ENCODE measurements at regions not wholly inside any gene's neighbourhood (a gene's known extent, or its start where the extent isn't known, plus 50 kb on each side); places are given as distances from the start of the nearest gene placed in this dataset.

- DNase-seq, result peak; percentile 22
Observed at GRCh38 chr3:23079976-23080375, 123.2 kb upstream of the UBE2E2 start.

- DNase-seq, result no peak
Observed at GRCh38 chr3:23083701-23084100, 119.4 kb upstream of the UBE2E2 start.

- DNase-seq, result no peak
Observed at GRCh38 chr3:23084367-23084766, 118.8 kb upstream of the UBE2E2 start.

DNA sequence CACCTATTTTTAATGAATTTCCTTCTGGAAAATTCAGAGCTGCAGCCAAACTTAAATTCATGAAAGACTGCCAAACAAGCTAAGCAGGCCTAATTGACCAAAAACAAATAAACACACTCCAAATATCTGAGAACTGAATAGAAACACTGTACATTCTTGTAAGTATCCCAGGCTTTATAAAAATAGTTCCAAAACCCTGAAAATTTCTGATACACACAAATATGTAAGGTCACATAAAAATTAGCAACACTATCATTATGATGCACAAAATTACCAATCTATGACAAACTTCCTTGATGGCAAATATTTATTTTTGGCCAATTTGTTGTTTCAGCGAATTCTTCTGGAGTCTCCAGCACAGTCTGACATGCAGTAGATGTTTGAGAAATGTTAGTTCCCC lies 117.9 kb upstream of the UBE2E2 start:
- peak; percentile 34 for DNase-seq

DNA sequence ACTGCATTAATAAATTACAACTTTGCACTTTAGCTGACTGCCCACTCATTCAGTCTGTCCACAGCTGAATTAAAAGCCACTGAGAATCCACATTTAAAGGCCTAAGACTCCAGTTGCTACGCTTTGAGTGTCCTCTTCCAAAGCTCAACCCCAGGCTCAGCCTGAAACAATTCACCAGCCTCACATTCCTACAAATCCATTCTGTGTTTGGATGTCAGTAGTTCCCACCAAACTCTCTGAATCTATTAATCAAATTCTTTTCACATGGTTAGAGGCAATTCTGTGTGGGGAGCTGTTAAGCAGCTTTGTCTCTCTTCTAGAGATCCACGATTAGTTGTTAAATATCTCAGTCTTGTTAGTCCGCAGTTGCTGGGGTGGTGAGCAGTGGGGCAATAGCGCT lies 116.8 kb upstream of the UBE2E2 start:
- DNase-seq, result no peak

DNA sequence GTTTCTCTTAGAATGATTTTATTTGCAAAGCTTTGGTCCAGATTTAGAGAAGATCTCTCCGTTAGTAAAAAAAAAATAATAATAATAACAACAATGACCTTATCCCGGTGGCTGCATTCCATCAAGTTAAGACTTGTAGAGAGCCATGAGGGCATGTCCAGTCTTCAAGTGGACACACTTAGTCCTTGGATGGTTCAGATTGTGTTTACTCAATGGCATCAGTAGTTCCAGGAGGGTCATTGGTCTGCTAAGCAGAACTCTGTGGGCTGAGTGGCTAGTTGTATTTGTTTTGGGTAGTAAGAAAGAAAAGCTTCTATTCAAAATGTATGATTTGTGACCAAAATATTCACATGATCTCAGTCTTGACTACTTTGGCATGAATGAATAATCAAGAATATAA lies 116.3 kb upstream of the UBE2E2 start:
- no peak for DNase-seq

GRCh38 chr3:23094412-23094811 lies 108.7 kb upstream of the UBE2E2 start:
- no peak for DNase-seq

DNA sequence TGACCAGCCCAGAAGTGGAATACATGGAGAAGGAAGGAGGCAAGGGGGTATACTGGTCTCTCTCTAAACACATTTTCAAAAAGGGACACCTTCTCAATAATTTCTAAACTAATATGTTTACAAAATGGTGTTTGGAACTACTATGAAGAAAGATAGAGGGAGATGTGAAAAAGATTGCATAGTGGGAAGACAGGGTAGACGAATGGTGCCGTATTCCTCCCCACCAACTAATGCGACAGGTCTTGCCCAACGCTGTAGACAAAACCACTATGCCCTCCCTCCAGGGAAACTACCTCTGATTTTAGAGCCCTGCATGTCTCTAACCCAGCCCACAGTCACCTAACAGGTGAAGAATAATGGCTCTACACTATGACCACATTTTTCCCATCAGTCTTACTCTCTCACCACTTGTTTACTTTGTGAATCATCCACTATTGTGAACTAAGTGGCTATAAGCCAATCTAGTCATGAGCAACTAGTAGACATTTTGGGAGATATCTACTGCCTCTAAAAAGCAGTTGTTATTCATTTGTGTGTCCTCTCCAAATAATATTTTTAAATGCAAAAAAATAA lies 108.2 kb upstream of the UBE2E2 start:
- peak; percentile 45 for DNase-seq

GRCh38 chr3:23096041-23096440 lies 107.1 kb upstream of the UBE2E2 start:
- peak; percentile 19 for DNase-seq

DNA sequence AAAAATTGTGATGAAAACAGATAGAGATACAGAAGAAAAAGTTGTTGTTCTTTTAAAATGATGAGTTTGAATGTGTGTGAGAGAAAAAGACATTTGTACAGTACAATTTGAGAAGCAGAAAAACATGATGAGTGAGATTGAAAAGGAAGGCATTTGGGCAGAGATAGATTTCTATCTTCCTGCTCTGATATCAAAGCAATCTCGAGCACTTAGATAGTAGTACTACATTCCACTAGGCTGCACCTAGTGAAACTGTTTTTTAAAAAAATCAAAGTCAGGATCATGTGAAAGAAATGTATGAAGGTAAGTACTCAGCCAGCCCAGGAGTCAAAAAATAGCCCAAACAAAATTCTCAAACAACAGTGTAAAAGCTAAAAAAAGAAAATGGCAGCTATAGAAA lies 104.1 kb upstream of the UBE2E2 start:
- no peak for DNase-seq

GRCh38 chr3:23099677-23100076 lies 103.5 kb upstream of the UBE2E2 start:
- DNase-seq, result no peak

GRCh38 chr3:23100106-23100505 lies 103.0 kb upstream of the UBE2E2 start:
- DNase-seq, result no peak

DNA sequence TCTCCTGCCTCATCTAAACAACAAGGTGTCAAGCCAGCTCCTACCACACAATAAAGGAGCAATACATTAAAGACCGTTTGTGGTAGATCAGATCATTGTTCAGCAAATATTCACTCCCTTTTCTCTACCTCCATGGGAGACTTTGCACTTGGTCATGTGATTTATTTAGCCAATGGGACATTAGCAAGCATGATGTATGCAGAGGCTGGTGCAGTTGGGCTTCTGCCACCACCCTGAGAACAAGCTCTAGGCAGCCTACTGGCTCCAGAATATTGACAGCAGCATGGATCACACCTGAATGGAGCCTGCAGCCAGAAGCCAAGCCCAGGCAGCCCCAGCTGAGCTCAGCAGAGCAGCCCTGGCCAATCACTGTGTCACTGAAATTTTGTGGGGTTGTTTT lies 99.4 kb upstream of the UBE2E2 start:
- DNase-seq, result no peak

DNA sequence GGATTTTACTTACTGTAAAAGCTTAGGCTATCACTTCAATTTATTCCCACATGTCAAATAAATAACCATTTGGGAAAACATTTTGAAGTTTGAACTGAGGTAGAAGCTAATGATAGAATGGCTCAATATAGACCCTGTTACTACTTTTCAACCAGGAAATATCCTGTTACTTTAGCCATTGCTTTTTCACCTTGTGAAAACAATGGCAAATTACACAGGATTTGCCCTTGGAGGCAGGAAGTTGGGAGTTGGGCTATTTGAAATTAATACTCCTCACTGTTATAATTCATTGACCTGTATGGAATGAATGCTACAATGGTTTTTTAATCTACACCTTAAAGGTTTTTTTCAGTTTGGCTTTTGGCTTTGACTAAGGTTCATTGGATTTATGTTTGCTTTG lies 98.1 kb upstream of the UBE2E2 start:
- DNase-seq, result no peak

- no peak for DNase-seq
Observed at GRCh38 chr3:23106666-23107065, 96.5 kb upstream of the UBE2E2 start.

GRCh38 chr3:23107221-23107620 lies 95.9 kb upstream of the UBE2E2 start:
- no peak for DNase-seq

GRCh38 chr3:23108451-23109057 lies 94.6 kb upstream of the UBE2E2 start:
- DNase-seq, result no peak

GRCh38 chr3:23111286-23111685 lies 91.8 kb upstream of the UBE2E2 start:
- no peak for DNase-seq

GRCh38 chr3:23111797-23112196 lies 91.3 kb upstream of the UBE2E2 start:
- no peak for DNase-seq

DNA sequence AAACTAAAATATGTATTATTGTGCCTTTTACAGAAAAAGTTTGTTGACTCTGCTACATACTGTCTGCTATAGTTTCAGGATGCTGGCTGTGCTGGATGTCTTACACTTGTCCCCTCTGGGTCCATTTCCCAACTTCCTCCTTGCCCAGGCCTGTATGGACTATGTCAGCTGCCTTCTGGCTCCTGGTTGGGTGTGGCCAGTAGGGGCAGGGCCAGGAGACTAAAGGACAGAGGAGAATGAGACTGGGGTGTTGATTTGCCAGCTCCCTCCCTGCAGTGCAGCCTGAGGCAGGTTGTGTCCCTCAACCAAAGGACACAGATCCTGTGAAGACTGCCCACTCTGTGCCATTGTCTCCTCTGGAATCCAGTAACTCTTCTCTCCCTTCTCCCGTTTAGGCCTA lies 90.6 kb upstream of the UBE2E2 start:
- DNase-seq, result no peak

DNA sequence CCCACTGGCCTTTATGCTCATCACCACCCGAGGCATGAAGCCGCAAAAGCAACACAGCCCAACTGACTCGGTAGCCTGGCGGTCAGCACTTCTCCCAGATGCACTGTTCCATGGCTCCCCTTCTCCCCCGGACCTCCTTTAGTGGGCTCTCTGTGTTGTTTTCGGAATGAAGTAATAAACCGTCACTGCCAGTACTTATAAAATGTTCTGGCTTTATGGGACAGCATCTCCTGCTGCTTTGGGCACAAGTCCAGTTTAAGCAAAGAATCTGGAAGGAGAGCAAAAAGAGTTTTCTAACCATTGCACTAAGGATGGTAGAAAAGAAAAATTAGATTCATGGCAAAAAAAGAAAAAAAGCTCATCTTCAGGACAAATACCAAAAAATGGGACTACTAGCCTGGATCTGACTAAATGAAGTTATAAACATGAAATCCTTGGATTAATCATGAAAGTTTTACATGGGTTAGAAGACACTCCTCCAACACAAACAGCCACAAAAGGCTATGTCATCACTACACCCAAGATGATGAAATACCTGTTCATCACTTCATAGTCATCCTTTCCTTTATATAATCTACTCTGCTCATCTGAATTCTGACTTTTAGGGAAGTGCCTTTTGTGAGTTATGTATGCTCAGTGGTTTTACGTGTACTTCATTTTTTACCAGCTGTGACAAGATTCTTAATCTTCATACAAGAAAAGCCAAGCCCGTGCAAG lies 89.5 kb upstream of the UBE2E2 start:
- DNase-seq, result peak; percentile 35

DNA sequence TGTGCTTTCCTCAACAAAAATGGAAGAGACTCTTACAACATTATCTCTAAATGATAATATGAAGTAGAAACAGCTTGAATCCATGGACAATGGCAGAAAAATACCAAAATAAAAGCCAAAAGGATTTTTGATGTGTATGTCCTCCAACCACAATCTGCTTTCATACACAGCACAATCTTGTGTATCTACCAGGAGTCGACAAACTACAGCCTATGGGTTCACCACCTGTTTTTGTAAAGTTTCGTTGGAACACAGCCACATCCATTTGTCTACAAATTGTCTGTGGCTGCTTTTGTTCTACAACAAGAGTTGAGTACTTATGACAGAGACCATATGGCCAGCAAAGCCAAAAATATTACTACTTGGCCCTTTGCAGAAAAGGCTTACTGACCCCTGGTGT lies 88.7 kb upstream of the UBE2E2 start:
- DNase-seq, result no peak

DNA sequence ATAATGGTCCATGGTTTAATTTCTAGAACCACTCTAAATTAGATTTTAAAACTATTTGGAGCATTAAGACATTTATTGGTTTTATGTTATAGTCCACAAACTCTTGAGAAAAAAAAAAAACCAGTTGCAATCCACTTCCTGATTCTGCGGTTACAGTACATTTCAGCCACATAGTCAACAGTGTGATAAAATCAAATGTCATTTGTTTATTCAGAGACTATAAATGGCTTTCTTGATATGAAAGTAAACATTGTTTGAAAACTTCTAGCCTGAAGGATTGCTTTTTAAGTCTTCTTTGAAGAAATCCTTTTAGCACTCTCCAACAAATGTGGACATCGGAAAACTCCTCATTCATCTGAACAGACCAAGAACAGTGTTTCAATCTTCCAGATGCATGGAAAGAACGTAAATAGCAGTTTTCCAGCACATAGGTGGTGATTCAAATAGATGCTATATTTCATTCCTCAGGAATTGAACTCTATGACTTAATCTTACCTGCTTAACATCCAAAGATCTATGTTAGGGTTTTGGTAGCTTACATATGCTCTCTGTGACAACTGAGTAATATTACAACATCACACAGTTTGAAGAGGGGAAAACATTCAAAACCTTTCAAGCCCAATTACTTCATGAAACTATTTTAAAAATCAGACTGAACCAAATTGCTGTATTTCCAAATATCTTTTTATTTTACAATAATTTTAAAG lies 87.8 kb upstream of the UBE2E2 start:
- no peak for DNase-seq
